ENCODE measurements at regions not wholly inside any gene's neighbourhood (a gene's known extent, or its start where the extent isn't known, plus 50 kb on each side); places are given as distances from the start of the nearest gene placed in this dataset.
A peak's percentile ranks its signal among the peaks of the same experiment; 100 is the strongest.

DNA sequence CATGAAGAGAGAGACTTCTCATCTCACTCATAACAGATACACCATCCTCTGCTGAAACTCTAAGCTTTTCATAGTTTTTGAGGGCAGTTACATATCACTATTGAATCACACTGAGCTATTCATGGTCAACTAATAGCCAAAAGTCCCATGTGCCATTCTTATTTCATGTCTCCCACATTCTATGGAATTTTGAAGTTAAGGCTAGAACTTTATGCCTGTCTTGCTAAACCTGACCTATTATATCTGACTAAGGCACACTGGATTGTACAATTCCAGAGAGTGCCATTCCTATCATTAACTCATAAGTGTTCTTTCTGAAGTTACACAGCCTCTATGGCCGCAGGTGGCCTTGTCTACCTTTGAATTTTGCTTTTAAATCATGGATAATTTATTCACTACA is 254.3 kb downstream of the PTPRC start:
- DNase-seq (ENCODE audit: low spot score) = no peak
- Histone ChIP-seq H3K4me1 (ENCODE audit: insufficient read depth, poor library complexity, severe bottlenecking) (peaks cover 10% of the 10 kb centered on the region), H3K4me3 (ENCODE audit: severe bottlenecking) (no peak overlapping the region), H3K36me3 (ENCODE audit: low read depth) (peaks cover 27% of the 10 kb centered on the region), H3K27ac (ENCODE audit: poor library complexity, severe bottlenecking) (no peak overlapping the region), H3K9me3 (ENCODE audit: severe bottlenecking) (no peaks in the 10 kb centered on the region), H3K27me3 (ENCODE audit: insufficient read depth, poor library complexity, severe bottlenecking) (no peaks in the 10 kb centered on the region)
- TF ChIP-seq, protein P1, sequence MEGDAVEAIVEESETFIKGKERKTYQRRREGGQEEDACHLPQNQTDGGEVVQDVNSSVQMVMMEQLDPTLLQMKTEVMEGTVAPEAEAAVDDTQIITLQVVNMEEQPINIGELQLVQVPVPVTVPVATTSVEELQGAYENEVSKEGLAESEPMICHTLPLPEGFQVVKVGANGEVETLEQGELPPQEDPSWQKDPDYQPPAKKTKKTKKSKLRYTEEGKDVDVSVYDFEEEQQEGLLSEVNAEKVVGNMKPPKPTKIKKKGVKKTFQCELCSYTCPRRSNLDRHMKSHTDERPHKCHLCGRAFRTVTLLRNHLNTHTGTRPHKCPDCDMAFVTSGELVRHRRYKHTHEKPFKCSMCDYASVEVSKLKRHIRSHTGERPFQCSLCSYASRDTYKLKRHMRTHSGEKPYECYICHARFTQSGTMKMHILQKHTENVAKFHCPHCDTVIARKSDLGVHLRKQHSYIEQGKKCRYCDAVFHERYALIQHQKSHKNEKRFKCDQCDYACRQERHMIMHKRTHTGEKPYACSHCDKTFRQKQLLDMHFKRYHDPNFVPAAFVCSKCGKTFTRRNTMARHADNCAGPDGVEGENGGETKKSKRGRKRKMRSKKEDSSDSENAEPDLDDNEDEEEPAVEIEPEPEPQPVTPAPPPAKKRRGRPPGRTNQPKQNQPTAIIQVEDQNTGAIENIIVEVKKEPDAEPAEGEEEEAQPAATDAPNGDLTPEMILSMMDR (IDR thresholded peaks at IDR 0.05; ENCODE audit: poor library complexity, severe bottlenecking) = no peak
- no peak for ATAC-seq (ENCODE audit: low read depth)

DNA sequence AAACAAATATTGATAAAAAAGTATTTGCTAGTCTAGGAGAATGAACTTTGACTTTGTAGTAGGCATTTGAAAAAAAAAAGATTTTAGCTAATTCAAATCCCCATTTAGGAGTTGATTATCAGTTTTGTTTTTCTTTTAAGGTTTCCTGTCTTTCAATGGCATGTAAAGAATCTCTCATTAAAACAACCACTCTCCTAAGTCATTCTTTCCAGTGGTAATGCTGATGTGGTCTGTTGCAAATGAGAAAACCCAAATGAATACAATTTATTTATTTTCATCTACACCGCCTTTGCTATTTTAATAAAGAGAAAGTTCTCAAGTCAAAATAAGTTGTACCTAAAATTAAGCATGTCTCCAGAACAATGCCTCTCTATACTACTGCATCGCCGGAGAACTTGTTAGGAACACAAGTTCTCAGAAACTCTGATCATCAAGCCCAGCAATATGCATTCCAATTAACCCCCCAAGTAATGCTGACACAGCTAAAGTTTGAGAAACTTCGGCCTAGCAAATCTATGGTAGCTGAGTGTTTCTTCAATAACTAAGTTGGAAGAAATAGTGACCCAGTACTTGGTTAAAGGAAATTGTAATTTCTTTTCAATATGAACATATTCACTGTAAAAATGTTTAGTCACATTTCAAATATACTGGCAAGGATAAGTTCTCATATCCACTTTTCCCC is 255.1 kb downstream of the PTPRC start:
- Histone ChIP-seq H3K4me1 (ENCODE audit: insufficient read depth, poor library complexity, severe bottlenecking) (peaks cover 10% of the 10 kb centered on the region), H3K27ac (ENCODE audit: poor library complexity, severe bottlenecking) (no peak overlapping the region), H3K9me3 (ENCODE audit: severe bottlenecking) (no peaks in the 10 kb centered on the region), H3K36me3 (ENCODE audit: low read depth) (peaks cover 34% of the 10 kb centered on the region), H3K27me3 (ENCODE audit: insufficient read depth, poor library complexity, severe bottlenecking) (no peaks in the 10 kb centered on the region), H3K4me3 (ENCODE audit: severe bottlenecking) (no peak overlapping the region)
- ATAC-seq (ENCODE audit: low read depth) = no peak
- no peak for DNase-seq (ENCODE audit: low spot score)
- TF ChIP-seq, protein P1 (IDR thresholded peaks at IDR 0.05; ENCODE audit: poor library complexity, severe bottlenecking) = no peak

DNA sequence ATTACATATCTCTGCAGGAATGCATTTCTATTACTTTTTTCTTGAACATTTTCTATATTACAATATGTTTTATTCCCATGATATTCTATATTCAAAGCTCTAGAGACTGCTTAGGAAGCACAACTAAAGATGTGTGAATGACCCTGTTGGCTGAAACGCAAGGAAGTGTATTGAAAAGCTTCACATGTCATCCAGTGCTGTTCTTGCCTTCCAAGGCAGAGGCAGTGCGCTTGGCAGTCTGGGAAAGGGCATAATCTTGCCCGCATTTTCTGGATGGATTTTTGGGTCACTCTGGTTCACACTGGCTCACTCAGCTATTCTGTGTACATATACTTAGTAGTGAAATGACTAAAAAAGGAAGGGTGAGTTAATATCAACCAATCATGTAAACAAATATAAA is 262.4 kb downstream of the PTPRC start:
- H3K4me1 ChIP-seq (ENCODE audit: insufficient read depth, poor library complexity, severe bottlenecking) = peaks cover 35% of the 10 kb centered on the region

DNA sequence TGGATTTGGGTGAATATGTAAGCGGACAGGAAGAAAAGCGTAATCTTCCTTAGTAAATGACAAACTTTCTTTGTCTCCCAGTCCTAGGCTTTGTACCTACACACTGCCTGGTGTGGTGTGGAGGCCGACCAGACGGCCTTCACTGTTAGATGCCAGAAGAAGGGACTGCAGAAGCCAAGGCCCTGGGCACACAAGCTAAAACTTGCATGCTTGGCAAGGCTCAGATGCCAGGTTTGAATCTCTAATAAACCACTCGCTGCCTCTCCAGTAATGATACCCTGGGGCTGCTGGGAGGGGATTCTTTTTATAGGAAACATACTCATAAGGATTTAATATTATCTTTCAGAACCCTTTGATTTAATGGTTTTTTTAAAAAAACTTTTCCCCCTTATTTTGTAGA is 263.8 kb downstream of the PTPRC start:
- Histone ChIP-seq H3K4me1 (ENCODE audit: insufficient read depth, poor library complexity, severe bottlenecking) (peaks cover 43% of the 10 kb centered on the region), H3K27ac (ENCODE audit: poor library complexity, severe bottlenecking) (peak overlapping the region; percentile 55)

More for the DNA sequence above, 262.4 kb downstream of the PTPRC start:
- ATAC-seq (ENCODE audit: low read depth) (no peak), DNase-seq (ENCODE audit: low spot score) (no peak)
- Histone ChIP-seq H3K27ac (ENCODE audit: poor library complexity, severe bottlenecking) (no peak overlapping the region), H3K4me3 (ENCODE audit: severe bottlenecking) (no peak overlapping the region), H3K9me3 (ENCODE audit: severe bottlenecking) (no peaks in the 10 kb centered on the region), H3K36me3 (ENCODE audit: low read depth) (peaks cover 48% of the 10 kb centered on the region), H3K27me3 (ENCODE audit: insufficient read depth, poor library complexity, severe bottlenecking) (no peaks in the 10 kb centered on the region)
- TF ChIP-seq, protein P1 (IDR thresholded peaks at IDR 0.05; ENCODE audit: poor library complexity, severe bottlenecking) = no peak

More for the DNA sequence above, 263.8 kb downstream of the PTPRC start:
- no peak for DNase-seq (ENCODE audit: low spot score)
- peak; percentile 59; the same call in 2 of the 3 replicates for ATAC-seq (ENCODE audit: low read depth)
- no peak overlapping the region for H3K4me3 ChIP-seq (ENCODE audit: severe bottlenecking)
- H3K36me3 ChIP-seq (ENCODE audit: low read depth) = peaks cover 40% of the 10 kb centered on the region
- TF ChIP-seq, protein P1 (IDR thresholded peaks at IDR 0.05; ENCODE audit: poor library complexity, severe bottlenecking) = no peak
- H3K9me3 ChIP-seq (ENCODE audit: severe bottlenecking) = no peaks in the 10 kb centered on the region
- H3K27me3 ChIP-seq (ENCODE audit: insufficient read depth, poor library complexity, severe bottlenecking) = no peaks in the 10 kb centered on the region
